H1 (cell line): ENCODE measurements at regions not wholly inside any gene's neighbourhood (a gene's known extent, or its start where the extent isn't known, plus 50 kb on each side); places are given as distances from the start of the nearest gene placed in this dataset.

Experiments used
- SRF ChIP-seq: IDR thresholded peaks from 2 replicates; pipeline ENCODE4 v1.6.1; 2011; ENCODE audit warnings: mild to moderate bottlenecking, low read depth, low read length, moderate library complexity

GRCh38 chr4:149912000-149912399 is 96.4 kb upstream of the IQCM start (continued):
- TF ChIP-seq SRF = no peak
